NCI-H1105 (cell line): ENCODE measurements at regions not wholly inside any gene's neighbourhood (a gene's known extent, or its start where the extent isn't known, plus 50 kb on each side); places are given as distances from the start of the nearest gene placed in this dataset.
"Not testable (repeated sequence)": the region's sequence is repeated elsewhere in the genome, so short reads cannot be mapped to it uniquely, and the experiment has no call there.

Experiments used
- DNase-seq: peaks from one replicate; lab custom pipeline; 2025; lab: John Stamatoyannopoulos, UW

DNA sequence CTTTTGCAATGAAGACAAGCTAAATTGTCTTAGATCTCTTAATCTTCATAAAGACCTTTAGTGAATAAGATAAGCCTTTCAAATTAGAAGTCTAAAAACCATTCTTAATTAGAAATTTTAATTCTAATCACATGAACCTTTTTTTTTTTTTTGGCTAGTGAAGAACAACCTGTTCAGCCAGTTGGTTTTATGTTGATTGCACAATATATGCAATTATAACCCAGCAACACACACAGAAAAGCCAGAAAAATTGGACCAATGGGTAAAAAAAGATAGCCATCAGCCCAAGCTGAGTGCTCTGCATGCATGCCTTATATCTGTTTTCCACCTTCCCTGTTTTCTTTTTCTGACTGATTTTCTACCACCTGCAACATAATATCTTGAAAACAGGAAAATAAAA is 252.2 kb downstream of the SYT10 start:
- DNase-seq: no peak

- DNase-seq: no peak
Measured at GRCh38 chr12:33184161-33184560, 255.5 kb downstream of the SYT10 start.

DNA sequence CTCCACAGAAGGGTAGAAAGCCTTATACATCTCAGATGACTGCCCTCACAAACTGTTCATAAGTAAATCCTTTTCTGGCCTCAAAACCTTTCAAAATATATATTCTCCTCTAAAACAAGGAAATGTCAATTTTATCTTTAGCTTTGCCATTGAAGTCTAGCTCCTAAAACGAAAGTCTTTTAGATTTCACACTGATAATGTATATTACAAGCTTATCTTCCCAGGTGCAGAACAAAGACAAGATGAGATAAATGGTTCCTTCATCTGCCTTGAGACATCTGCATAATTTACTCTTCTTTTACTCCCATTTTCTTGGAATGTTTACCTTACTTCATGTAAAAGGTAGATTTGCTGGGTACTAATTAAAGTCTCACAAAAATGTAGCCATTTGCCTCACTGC is 257.1 kb downstream of the SYT10 start:
- DNase-seq: no peak

GRCh38 chr12:33180918-33181317 is 258.7 kb downstream of the SYT10 start:
- DNase-seq: no peak

- not testable (repeated sequence) for DNase-seq
Measured at GRCh38 chr12:33166260-33166659, 269.7 kb upstream of the PKP2 start.

DNA sequence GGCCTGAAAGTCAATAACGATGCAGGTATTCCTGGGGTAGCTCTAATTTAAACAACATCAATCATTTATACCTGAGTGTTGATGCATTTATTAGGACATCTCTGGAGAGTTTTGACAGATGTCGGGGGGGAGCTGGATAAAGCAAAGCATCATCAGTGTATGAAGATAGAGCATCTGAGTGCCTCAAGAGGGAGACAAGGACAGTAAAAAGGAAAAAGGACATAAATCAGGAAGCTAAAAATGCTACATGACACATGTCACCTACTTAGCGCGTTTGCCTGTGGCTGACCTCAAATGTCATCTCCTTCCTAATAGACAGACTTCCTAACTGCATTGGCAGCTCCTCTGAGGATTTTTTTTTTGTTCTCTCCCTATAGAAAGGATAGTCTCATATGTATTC is 259.5 kb upstream of the PKP2 start:
- no peak for DNase-seq

DNA sequence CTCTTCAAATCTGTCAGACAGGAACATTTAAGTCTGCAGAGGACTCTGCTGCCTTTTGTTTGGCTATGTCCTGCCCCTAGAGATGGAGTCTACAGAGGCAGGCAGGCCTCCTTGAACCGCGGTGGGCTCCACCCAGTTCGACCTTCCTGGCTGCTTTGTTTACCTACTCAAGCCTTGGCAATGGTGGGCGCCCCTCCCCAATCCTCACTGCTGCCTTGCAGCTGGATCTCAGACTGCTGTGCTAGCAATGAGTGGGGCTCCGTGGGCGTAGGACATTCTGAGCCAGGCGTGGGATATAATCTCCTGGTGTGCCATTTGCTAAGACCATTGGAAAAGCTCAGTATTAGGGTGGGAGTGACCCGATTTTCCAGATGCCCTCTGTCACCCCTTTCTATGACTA is 250.7 kb upstream of the PKP2 start:
- DNase-seq: not testable (repeated sequence)

GRCh38 chr12:33129500-33129899 is 232.9 kb upstream of the PKP2 start:
- DNase-seq: no peak

GRCh38 chr12:33125755-33126154 is 229.2 kb upstream of the PKP2 start:
- no peak for DNase-seq

GRCh38 chr12:33116284-33116683 is 219.7 kb upstream of the PKP2 start:
- no peak for DNase-seq

- no peak for DNase-seq
Measured at GRCh38 chr12:33115716-33116115, 219.1 kb upstream of the PKP2 start.

- DNase-seq: no peak
Measured at GRCh38 chr12:33111850-33112249, 215.3 kb upstream of the PKP2 start.

DNA sequence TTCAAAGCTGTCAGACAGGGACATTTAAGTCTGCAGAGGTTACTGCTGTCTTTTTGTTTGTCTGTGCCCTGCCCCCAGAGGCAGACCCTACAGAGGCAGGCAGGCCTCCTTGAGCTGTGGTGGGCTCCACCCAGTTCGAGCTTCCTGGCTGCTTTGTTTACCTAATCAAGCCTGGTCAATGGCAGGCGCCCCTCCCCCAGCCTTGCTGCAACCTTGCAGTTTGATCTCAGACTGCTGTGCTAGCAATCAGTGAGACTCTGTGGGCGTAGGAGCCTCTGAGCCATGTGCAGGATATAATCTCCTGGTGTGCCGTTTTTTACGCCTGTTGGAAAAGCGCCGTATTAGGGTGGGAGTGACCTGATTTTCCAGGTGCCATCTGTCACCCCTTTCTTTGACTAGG is 211.2 kb upstream of the PKP2 start:
- not testable (repeated sequence) for DNase-seq

DNA sequence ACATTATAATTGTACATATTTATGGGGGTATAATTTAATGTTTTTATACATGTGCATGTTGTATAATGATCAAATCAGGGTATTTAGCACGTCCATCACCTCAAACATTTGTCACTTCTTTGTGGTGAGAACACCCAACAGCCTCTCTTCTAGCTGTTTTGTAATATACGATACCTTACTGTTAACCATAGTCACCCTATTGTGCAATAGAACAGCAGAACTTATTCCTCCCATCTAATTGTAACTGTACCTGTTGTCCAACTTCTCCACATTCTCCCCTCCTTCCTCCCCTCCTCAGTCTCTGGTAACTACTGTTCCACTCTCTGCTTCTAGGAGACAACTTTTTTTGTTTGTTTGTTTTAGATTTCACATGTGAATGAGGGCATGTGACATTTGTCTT is 197.0 kb upstream of the PKP2 start:
- no peak for DNase-seq

DNA sequence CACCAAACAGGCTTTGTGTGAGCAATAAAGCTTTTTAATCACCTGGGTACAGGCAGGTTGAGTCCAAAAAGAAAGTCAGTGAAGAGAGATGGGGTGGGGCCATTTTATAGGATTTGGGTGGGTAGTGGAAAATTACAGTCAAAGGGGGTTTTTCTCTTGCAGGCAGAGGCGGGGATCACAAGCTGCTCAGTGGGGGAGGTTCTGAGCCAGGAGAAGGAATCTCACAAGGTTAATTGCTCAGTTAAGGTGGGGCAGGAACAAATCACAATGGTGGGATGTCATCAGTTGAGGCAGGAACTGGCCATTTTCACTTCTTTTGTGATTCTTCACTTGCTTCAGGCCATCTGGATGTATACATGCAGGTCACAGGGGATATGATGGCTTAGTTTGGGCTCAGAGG is 191.3 kb upstream of the PKP2 start:
- not testable (repeated sequence) for DNase-seq

DNA sequence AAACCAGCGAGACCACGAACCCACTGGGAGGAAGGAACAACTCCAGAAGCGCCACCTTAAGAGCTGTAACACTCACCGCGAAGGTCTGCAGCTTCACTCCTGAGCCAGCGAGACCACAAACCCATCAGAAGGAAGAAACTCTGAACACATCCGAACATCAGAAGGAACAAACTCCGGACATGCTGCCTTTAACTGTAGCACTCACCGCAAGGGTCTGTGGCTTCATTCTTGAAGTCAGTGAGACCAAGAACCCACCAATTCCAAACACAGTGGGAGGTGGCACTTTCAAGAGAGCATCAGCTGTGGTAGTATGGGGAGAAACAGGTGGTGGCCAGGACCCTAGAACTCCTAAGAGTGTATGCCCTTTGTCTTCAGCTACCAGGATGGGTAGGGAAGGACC is 179.8 kb upstream of the PKP2 start:
- not testable (repeated sequence) for DNase-seq

GRCh38 chr12:33075130-33075766 is 178.7 kb upstream of the PKP2 start:
- DNase-seq: not testable (repeated sequence)

GRCh38 chr12:33061844-33062243 is 165.3 kb upstream of the PKP2 start:
- no peak for DNase-seq

DNA sequence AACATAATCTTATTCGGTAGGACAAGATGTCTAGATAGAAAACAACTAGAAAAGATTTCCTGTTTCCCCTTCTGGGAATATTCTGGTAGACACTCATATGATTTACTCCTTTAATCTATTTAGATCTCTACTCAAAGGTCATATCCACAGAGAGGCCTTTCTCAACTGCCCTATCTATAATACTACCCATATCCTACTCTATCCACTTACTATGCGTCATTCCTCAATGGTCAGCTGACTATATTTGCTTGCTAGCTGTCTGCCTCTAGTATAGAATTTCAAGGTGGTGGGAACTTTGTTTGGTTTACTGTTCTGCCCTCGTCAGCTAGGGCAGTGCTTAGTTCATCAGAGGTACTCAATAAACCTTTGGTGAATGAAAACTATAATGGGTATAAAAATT is 157.8 kb upstream of the PKP2 start:
- DNase-seq: no peak

DNA sequence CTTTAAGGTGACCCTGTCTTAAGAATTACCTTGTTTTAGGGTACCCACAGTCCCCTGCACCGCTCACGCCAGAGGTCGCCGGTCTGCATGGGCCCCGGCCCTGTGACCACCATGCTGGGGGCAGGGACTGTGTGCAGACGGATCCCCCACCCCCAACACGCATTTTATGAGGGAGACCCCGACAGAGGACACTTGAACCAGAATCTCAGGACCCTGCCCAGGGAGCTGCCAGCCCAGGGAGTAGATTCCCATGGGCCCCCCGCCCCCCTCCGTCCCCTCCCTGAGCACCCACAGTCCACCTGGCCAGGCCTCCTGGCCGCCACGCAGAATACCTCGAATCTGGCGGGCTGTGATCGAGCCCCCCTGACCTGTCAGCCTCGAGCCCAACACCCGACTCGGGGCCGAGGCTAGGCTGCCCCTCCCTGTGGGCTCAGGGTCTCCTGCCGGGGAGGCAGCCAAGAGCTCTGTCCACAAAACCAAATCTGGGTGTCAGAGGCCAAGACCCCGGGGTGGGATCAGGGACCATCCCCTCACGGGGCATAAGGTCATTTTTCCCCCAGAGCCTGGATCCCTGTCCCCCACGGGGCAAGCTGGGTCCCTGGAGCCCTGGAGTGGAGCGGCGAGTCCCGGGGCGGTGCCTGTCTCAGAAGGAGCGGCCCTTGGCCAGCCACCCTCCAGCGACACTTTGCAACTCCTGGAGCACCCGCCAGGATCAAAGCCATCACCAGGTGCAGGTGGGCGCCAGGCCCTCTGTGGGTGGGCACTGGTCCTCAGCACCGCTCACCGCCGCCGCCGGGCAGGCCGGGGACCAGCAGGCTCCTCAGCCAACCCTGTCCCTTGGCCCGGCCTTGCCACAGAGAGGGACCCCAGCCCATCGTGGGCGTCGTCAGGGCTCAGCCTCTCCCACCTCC is 155.8 kb upstream of the PKP2 start:
- DNase-seq: no peak

DNA sequence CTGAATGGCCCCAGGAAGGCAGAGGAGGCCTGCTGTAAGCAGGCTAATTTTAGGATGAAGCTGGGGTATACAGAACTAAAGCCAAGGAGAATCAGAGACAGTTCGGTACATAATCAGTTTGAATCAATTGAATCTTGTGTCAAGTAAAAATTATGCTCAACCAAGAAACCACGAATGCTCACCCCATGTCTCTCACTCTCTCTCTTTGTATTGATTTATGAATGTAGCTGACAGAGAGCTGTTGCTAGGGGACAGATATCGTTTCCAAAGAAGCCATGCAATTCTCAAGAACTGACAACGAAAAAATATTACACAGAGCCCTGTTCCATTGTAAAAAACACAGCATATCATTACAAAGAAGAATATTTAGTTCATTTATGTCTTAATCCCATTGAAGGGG is 151.1 kb upstream of the PKP2 start:
- DNase-seq: no peak

DNA sequence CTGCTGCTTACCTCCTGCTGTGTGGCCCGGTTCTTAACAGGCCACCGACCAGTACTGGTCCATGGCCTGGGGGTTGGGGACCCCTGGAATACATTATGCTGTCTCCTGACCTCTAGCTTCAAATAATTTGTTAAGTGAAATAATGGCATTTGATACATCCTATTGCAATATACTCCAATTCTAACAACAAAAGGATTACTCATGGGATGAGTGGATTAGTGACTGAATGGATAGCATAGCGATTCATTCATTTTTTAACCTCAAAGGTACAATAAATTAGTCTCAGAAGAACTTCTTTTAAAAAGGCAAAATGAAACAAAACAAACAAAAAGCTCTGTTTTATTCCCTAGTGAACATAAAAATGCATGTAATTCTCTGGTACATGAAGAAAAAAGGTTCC is 147.9 kb upstream of the PKP2 start:
- no peak for DNase-seq

DNA sequence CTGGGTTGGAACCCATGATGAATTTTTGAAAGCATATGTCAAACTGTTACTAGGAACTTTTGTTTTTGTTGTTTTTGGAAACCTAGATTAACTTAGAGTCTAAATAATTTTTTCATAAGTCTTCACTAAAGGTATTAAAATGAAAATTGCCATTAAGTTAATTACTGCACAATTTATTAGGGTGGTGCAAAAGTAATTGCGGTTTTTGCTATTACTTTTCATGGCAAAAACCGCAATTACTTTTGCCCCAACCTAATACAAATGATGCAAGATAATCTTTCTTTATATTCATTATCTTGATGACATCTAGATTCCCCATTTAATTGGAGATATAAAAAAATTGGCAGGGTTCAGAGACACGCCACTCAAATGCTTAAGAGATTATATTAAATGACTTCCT is 145.0 kb upstream of the PKP2 start:
- DNase-seq: no peak

- not testable (repeated sequence) for DNase-seq
Measured at GRCh38 chr12:33033999-33034398, 137.4 kb upstream of the PKP2 start.
